Left ventricle myocardium inferior (tissue), 1 donor: ENCODE measurements at regions not wholly inside any gene's neighbourhood (a gene's known extent, or its start where the extent isn't known, plus 50 kb on each side); places are given as distances from the start of the nearest gene placed in this dataset.
"Not testable (repeated sequence)": the region's sequence is repeated elsewhere in the genome, so short reads cannot be mapped to it uniquely, and the experiment has no call there.

ENCODE experiments used
- DNase-seq: peaks from one replicate; pipeline ENCODE4 v3.0.0-alpha.2; 2020
- H3K27ac ChIP-seq: fragments of 200-600 bp; replicated peaks from 2 replicates; pipeline ENCODE4 v1.8.0; 2021
- H3K27me3 ChIP-seq: fragments of 200-600 bp; 2 replicates; pipeline ENCODE4 v1.8.0; 2021; ENCODE audit warnings: low read depth
- H3K36me3 ChIP-seq: fragments of 200-600 bp; 2 replicates; pipeline ENCODE4 v1.8.0; 2021
- H3K4me1 ChIP-seq: fragments of 200-600 bp; 2 replicates; pipeline ENCODE4 v1.8.0; 2021
- H3K4me3 ChIP-seq: fragments of 200-600 bp; 2 replicates; pipeline ENCODE4 v1.8.0; 2021; ENCODE audit warnings: mild to moderate bottlenecking, moderate library complexity
- H3K9me3 ChIP-seq: fragments of 200-600 bp; replicated peaks from 2 replicates; pipeline ENCODE4 v1.8.0; 2021
- CTCF ChIP-seq: fragments of 200-600 bp; IDR thresholded peaks from 2 replicates; pipeline ENCODE4 v1.8.0; 2021; ENCODE audit warnings: antibody characterized with exemption, mild to moderate bottlenecking, borderline replicate concordance
- intact Hi-C: fragments of 100-400 bp; cut with micrococcal nuclease; formaldehyde crosslinking; loops from one replicate; pipeline ENCODE4 v1.11.0; 2022
- donor health status: DM: no; HTN: yes; CAD: no; lungs with severe emphysema.

DNA sequence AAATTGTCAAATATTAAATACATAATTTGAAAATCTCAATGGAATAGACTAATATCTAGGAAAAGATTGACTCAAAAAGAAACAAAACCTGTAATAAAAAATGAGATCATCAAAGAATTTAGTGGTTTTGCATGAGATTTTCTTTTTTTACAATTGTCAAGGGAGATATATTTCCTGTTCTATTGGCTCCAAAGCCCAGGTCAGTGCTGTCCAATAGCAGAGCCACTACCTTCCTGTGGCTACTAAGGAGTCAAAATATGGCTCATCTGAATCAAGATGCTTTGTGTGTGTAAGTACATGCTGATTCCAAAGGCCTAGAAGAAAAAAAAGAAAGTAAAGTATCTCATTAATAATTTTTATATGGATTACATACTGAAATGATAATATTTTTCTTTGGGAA lies 191.9 kb downstream of the C7orf25 start:
- intact Hi-C loops, result no loop called here
- H3K27me3 ChIP-seq, result peaks cover 5% of the 10 kb centered on the region

GRCh38 chr7:42718466-42718865 lies 193.4 kb downstream of the C7orf25 start:
- H3K4me3 ChIP-seq, H3K36me3 ChIP-seq, H3K4me1 ChIP-seq, H3K27ac ChIP-seq, intact Hi-C loops, DNase-seq, H3K9me3 ChIP-seq, H3K27me3 ChIP-seq: not testable (repeated sequence)

More for the DNA sequence above, 191.9 kb downstream of the C7orf25 start:
- H3K4me3 ChIP-seq, result no peak overlapping the region
- DNase-seq, result no peak
- no peaks in the 10 kb centered on the region for H3K4me1 ChIP-seq
- no peak for TF ChIP-seq CTCF
- no peak overlapping the region for H3K27ac ChIP-seq
- no peaks in the 10 kb centered on the region for H3K36me3 ChIP-seq
- no peaks in the 10 kb centered on the region for H3K9me3 ChIP-seq

DNA sequence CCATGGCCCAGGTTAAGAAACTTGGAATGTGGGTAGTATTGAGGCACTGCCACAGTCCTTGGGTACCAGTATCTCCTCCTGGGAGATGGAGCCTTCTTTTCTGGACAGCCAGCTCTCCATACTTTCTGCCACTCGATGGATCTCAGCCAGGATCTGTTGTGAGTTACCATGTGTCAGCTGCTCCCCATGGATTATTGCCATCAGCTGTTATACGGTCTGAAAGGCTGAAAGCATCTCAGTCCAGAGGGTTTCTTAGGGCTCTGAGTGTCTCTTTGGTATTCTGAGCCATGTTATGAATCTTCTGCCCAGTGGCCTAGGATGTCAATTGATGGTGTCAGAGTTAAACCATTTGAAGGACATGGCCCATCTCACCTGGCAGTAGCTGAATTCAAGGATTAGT lies 197.5 kb downstream of the C7orf25 start:
- no peak overlapping the region for H3K27ac ChIP-seq
- H3K27me3 ChIP-seq, result no peaks in the 10 kb centered on the region
- intact Hi-C loops, result no loop called here
- DNase-seq, result no peak
- H3K4me1 ChIP-seq, result no peaks in the 10 kb centered on the region
- H3K9me3 ChIP-seq, result peaks cover 18% of the 10 kb centered on the region
- H3K4me3 ChIP-seq, result no peak overlapping the region
- no peaks in the 10 kb centered on the region for H3K36me3 ChIP-seq
- no peak for TF ChIP-seq CTCF

GRCh38 chr7:42709284-42709683 lies 202.6 kb downstream of the C7orf25 start:
- Histone ChIP-seq H3K9me3 (peaks cover 18% of the 10 kb centered on the region), H3K4me1 (no peaks in the 10 kb centered on the region), H3K4me3 (no peak overlapping the region), H3K27ac (no peak overlapping the region), H3K36me3 (no peaks in the 10 kb centered on the region), H3K27me3 (no peaks in the 10 kb centered on the region)
- no peak for DNase-seq
- TF ChIP-seq CTCF, result no peak
- intact Hi-C loops, result no loop called here

- Histone ChIP-seq H3K27me3 (no peaks in the 10 kb centered on the region), H3K4me1 (peaks cover 20% of the 10 kb centered on the region), H3K4me3 (no peak overlapping the region), H3K27ac (no peak overlapping the region), H3K36me3 (no peaks in the 10 kb centered on the region), H3K9me3 (no peaks in the 10 kb centered on the region)
- no peak for TF ChIP-seq CTCF
- intact Hi-C loops, result no loop called here
- DNase-seq, result no peak
Measured at GRCh38 chr7:42704710-42705109, 207.2 kb downstream of the C7orf25 start.

GRCh38 chr7:42702647-42703046 lies 209.2 kb downstream of the C7orf25 start:
- Histone ChIP-seq H3K27me3 (no peaks in the 10 kb centered on the region), H3K36me3 (no peaks in the 10 kb centered on the region), H3K9me3 (no peaks in the 10 kb centered on the region), H3K4me1 (peaks cover 38% of the 10 kb centered on the region), H3K4me3 (no peak overlapping the region), H3K27ac (no peak overlapping the region)
- intact Hi-C loops, result no loop called here
- DNase-seq, result no peak
- no peak for TF ChIP-seq CTCF
